Thyroid gland (tissue), 4 donors: ENCODE measurements at regions not wholly inside any gene's neighbourhood (a gene's known extent, or its start where the extent isn't known, plus 50 kb on each side); places are given as distances from the start of the nearest gene placed in this dataset.

ENCODE experiments used
- CTCF ChIP-seq, 6 experiments: fragments of 200-600 bp in 3 of 6; fragments of 450-650 bp in 3 of 6; sonication (generic) in 3 of 6; IDR thresholded peaks; one replicate each; pipeline ENCODE4 v1.5.1; 2016 to 2019; ENCODE audit warnings: antibody characterized with exemption in 6 of 6, mild to moderate bottlenecking in 2 of 6, inconsistent platforms in 1 of 6, moderate library complexity in 1 of 6
- POLR2A ChIP-seq, 2 donors: fragments of 450-650 bp; IDR thresholded peaks; one replicate each; pipeline ENCODE4 v1.6.1; 2017; ENCODE audit warnings: antibody characterized with exemption in 2 of 2, mild to moderate bottlenecking in 2 of 2, moderate library complexity in 1 of 2

- no peak for TF ChIP-seq CTCF (IDR thresholded peaks at IDR 0.05)
- no peak for TF ChIP-seq POLR2A (IDR thresholded peaks at IDR 0.05)
These were observed 100.7 kb upstream of the ANO3 start for GRCh38 chr11:26231252-26231661.
